ENCODE measurements at regions not wholly inside any gene's neighbourhood (a gene's known extent, or its start where the extent isn't known, plus 50 kb on each side); places are given as distances from the start of the nearest gene placed in this dataset.

GRCh38 chr3:40994611-40995010 is 204.7 kb upstream of the CTNNB1 start:
- peak; percentile 44 for DNase-seq (ENCODE audit: low read depth)

GRCh38 chr3:40995271-40995670 is 204.0 kb upstream of the CTNNB1 start:
- no peak for DNase-seq (ENCODE audit: low read depth)

DNA sequence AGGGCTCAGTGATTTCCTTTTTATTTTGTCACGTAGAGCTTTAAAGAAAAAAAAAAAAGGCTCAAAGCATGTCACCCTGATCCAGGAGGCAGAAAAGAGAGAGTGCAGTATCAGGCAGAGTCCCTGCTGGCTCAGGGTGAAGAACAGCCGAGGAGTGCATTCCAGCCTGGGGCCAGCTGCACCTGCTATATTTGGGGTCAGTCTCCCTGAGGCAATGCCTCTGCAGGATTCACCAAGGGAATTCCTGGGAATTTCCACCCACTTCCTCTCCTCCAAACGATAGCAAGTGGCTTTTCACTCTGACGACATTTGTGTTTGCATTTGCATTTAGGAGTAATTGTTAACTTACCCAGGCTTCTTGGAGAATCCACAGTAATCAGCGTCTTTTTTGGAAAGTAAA is 202.9 kb upstream of the CTNNB1 start:
- DNase-seq (ENCODE audit: low read depth): peak; percentile 63

GRCh38 chr3:40996827-40997710 is 202.2 kb upstream of the CTNNB1 start:
- no peak for DNase-seq (ENCODE audit: low read depth)

GRCh38 chr3:40997711-40998519 is 201.4 kb upstream of the CTNNB1 start:
- DNase-seq (ENCODE audit: low read depth): no peak

DNA sequence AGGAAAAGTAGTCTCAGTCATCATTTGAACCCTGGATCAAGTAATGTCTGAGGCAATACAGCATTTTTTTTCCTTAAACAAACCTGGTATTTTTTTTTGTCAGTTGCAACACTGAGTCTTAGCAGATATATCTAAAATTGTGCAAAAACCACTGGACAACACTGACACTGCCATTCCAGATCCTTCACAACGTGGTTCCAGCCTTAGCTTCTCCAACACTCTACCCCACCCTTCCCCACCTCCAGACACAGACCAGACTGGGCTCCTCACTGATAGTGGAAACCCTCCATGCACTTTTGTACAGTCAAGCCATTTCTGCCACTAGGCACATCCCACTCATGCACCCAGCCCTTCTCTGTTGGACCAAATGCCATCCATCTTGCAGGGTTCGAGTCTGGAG is 199.6 kb upstream of the CTNNB1 start:
- no peak for DNase-seq (ENCODE audit: low read depth)

- DNase-seq (ENCODE audit: low read depth): peak; percentile 83
Observed at GRCh38 chr3:41000471-41000870, 198.8 kb upstream of the CTNNB1 start.

GRCh38 chr3:41001556-41001955 is 197.7 kb upstream of the CTNNB1 start:
- no peak for DNase-seq (ENCODE audit: low read depth)

DNA sequence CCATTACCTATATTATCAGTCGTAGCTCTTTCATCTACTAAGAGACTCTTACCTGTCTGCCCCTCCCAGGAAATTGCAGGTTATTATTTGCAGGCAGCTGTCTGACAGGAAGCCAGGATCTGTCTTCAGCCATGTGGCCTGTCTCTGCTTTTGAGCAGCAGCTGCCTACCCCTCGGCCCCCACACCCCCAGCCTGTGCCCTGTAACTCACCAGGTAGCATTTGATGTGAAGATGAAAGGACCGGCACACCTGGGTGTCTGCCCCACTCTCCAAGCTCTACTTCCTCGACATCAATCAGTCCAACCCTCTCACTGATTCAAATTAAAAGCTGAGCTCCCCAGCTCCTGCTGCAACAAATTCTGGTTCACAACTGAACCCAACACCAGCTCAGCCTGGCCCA is 197.2 kb upstream of the CTNNB1 start:
- DNase-seq (ENCODE audit: low read depth): no peak

GRCh38 chr3:41007399-41007798 is 191.9 kb upstream of the CTNNB1 start:
- DNase-seq (ENCODE audit: low read depth): no peak

DNA sequence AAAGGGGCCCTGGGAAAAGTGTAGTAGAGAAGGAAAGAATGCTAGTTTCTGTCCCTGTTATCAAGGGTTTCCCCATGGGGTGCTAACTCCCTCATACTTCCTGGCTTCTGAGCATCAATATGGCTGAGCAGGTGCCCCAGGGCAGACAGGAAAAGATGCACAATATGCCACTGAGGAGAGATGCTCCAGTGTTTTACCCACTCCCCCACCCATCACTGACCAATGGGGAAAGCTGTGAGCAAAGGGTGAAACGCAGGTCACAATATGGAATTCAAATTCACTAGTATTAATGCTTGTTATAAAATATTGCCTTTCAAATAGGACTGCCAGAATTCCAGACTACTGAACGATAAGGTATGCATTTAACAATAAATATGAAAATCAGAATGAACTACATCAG is 187.5 kb upstream of the CTNNB1 start:
- no peak for DNase-seq (ENCODE audit: low read depth)

- no peak for DNase-seq (ENCODE audit: low read depth)
Observed at GRCh38 chr3:41018855-41019254, 180.4 kb upstream of the CTNNB1 start.

DNA sequence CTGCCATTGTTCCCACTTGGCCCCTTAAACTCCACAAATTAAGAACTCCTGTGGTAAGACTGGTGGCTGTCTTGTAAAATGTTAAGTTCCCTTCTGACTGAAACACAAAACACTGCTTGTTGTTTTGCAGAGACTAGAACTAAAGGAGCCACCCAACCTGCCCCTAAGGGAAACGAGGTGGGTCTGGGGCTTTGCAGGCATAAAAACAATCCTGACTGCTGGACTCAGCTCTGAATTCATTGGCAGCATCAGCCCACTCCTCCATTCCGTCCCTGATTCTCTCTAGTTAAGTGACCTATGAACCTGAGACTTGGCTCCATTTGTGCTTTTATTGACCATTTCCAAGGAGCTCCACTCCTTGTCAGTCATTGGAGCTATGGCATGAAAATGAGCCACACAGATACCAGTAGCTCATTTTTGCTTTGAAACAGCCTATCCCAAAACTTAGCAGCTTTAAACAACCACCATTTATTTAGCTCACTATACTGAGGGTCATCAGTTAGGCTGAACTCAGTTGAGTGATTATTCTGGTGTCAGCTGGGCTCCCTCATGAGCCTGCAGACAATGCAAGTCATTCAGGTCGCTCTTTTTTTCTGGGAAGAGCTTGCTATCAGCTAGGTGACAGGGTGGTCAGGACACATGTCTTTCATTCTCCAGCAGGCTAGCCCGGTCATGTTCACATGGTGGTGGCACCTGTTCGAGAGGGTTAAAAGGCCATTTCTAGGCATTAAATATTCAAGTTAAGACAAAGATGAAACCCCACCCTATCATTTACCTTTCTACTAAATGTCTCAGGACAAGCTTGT is 175.1 kb upstream of the CTNNB1 start:
- DNase-seq (ENCODE audit: low read depth): no peak

DNA sequence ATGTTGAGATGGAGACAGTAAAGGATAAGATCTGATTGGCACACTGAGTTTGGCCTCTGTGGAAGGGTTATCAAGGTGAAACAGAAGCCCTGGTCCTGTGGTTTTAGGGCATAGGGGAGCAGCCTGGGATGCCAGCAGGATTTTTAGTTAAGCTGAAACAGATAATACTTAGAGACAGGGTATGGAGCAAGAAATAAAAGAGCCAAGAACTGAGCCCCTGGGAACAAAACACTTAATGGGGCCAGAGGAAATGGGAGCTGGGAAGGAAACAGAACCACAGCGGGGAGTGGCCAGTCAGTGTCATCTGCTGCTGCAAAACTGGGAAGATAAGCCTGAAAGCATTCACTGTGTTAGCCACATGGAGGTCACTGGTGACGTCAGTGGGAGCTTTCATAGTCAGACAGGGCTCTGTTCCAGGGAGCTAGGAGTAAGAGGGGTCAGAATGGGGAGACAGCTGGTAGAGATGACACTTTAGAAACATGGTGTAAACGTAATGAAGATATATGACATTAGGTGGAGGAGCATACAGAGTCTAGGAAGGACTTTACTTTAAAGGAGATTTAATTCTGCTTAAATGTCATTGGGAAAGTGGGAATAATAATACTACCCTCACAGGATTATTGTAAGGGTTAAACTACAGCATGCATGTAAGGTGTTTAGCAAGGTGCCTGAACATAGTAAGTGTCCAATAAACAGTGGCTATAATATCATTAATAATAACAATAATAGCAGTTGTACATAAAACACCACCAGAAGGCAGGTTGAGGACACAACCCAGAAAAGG is 172.7 kb upstream of the CTNNB1 start:
- peak; percentile 90 for DNase-seq (ENCODE audit: low read depth)

GRCh38 chr3:41029356-41029755 is 169.9 kb upstream of the CTNNB1 start:
- DNase-seq (ENCODE audit: low read depth): no peak

DNA sequence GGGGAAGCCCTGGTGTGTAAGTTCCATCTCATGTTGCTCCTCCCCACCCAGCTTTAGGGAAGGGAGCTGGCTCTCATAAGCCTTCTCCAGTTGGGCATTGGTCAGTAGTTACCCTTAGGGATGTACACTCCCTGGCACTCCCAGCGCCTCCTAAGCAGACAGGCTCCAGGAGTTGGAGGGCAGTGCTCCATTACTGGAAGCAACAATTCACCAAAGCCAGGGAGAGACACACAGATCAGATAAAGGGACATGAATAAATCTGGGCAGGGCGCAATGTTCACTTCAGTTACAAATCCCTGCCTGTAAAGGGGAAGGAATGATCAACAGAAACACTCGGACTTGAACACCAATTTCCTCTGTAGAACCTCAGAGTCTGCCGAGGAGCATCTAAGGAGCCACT is 169.1 kb upstream of the CTNNB1 start:
- no peak for DNase-seq (ENCODE audit: low read depth)

DNA sequence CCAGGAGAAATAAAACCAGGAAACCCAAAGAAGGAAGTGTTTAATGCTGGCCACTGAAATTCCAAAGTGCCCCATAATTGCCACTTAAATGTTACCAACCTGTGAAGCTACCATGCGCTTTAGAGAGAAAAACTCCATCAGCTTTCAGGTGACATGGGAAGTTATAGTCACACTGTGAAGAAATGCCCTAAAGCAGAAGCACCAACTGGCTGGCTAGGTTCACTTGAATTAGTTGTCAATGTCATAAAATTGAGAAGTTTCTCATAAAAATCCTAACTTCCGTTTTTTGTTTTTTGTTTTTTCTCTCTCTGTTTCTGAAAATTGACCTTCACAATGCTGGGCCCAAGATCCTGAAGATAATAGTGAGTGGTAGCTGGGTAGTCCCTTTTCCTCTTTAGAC is 167.9 kb upstream of the CTNNB1 start:
- no peak for DNase-seq (ENCODE audit: low read depth)

- DNase-seq (ENCODE audit: low read depth): no peak
Observed at GRCh38 chr3:41033956-41034519, 165.3 kb upstream of the CTNNB1 start.

GRCh38 chr3:41035456-41036022 is 163.8 kb upstream of the CTNNB1 start:
- DNase-seq (ENCODE audit: low read depth): no peak

GRCh38 chr3:41037651-41038334 is 161.5 kb upstream of the CTNNB1 start:
- DNase-seq (ENCODE audit: low read depth): no peak

Measured in RPMI7951 (cell line).